DMS114 treated with DMSO at 0.1 percent for 48 hours (cell line): ENCODE measurements at regions not wholly inside any gene's neighbourhood (a gene's known extent, or its start where the extent isn't known, plus 50 kb on each side); places are given as distances from the start of the nearest gene placed in this dataset.
"Not testable (repeated sequence)": the region's sequence is repeated elsewhere in the genome, so short reads cannot be mapped to it uniquely, and the experiment has no call there.

Experiments
- DNase-seq: peaks from one replicate; lab custom pipeline; 2025; ENCODE audit not compliant: unreplicated experiment; lab: John Stamatoyannopoulos, UW

GRCh38 chr4:114236171-114236769, 256.8 kb upstream of the ARSJ start:
- no peak for DNase-seq

GRCh38 chr4:114237997-114238396, 258.6 kb upstream of the ARSJ start:
- no peak for DNase-seq

- no peak for DNase-seq
These were observed 270.1 kb upstream of the ARSJ start for GRCh38 chr4:114249561-114249960.

GRCh38 chr4:114249976-114250375, 270.5 kb upstream of the ARSJ start:
- DNase-seq: no peak

GRCh38 chr4:114250439-114250891, 271.0 kb upstream of the ARSJ start:
- DNase-seq: no peak

- DNase-seq: no peak
These were observed 271.6 kb upstream of the ARSJ start for GRCh38 chr4:114251020-114251419.

GRCh38 chr4:114252499-114252898, 273.1 kb upstream of the ARSJ start:
- no peak for DNase-seq

GRCh38 chr4:114257501-114257900, 278.1 kb upstream of the ARSJ start:
- DNase-seq: no peak

GRCh38 chr4:114262421-114262820, 283.0 kb upstream of the ARSJ start:
- DNase-seq: not testable (repeated sequence)

- DNase-seq: no peak
These were observed 283.8 kb upstream of the ARSJ start for GRCh38 chr4:114263233-114263632.

GRCh38 chr4:114264452-114264851, 285.0 kb upstream of the ARSJ start:
- no peak for DNase-seq

GRCh38 chr4:114264877-114265291, 285.4 kb upstream of the ARSJ start:
- no peak for DNase-seq

GRCh38 chr4:114265342-114265741, 285.9 kb upstream of the ARSJ start:
- DNase-seq: no peak

GRCh38 chr4:114267976-114268375, 288.5 kb upstream of the ARSJ start:
- no peak for DNase-seq

GRCh38 chr4:114271031-114271430, 291.6 kb upstream of the ARSJ start:
- DNase-seq: no peak

- DNase-seq: no peak
These were observed 292.8 kb upstream of the ARSJ start for GRCh38 chr4:114272226-114272625.

- no peak for DNase-seq
These were observed 293.8 kb upstream of the ARSJ start for GRCh38 chr4:114273238-114273637.

- no peak for DNase-seq
These were observed 298.2 kb upstream of the ARSJ start for GRCh38 chr4:114277690-114278089.

- no peak for DNase-seq
These were observed 299.6 kb upstream of the ARSJ start for GRCh38 chr4:114279066-114279465.

- no peak for DNase-seq
These were observed 300.3 kb upstream of the ARSJ start for GRCh38 chr4:114279711-114280110.

GRCh38 chr4:114280645-114281044, 301.2 kb upstream of the ARSJ start:
- DNase-seq: no peak

- no peak for DNase-seq
These were observed 301.9 kb upstream of the ARSJ start for GRCh38 chr4:114281164-114281960.

- no peak for DNase-seq
These were observed 303.5 kb upstream of the ARSJ start for GRCh38 chr4:114282937-114283336.
